ENCODE measurements at regions not wholly inside any gene's neighbourhood (a gene's known extent, or its start where the extent isn't known, plus 50 kb on each side); places are given as distances from the start of the nearest gene placed in this dataset.

GRCh38 chr2:75367401-75367800 is 168.1 kb upstream of the TACR1 start:
- no peak for DNase-seq (ENCODE audit: low read depth)
- CTCF ChIA-PET: interaction anchor here (1.2 kb wide), 1 partner anchor 458 kb away, joined by 3 read pairs; no protein-coding TSS in a partner anchor
- Histone ChIP-seq H3K4me3 (ENCODE audit: low read depth, low read length) (no peak overlapping the region), H3K27me3 (ENCODE audit: control insufficient read depth, insufficient read depth, low read length) (no peaks in the 10 kb centered on the region), H3K36me3 (ENCODE audit: control insufficient read depth, insufficient read depth, low read length) (no peaks in the 10 kb centered on the region)
- no peak for TF ChIP-seq CTCF (IDR thresholded peaks at IDR 0.05; ENCODE audit: insufficient read depth, low read depth, low read length)
- POLR2A ChIA-PET: no interaction called here

GRCh38 chr2:75361486-75361885 is 162.2 kb upstream of the TACR1 start:
- Histone ChIP-seq H3K4me3 (ENCODE audit: low read depth, low read length) (no peak overlapping the region), H3K36me3 (ENCODE audit: control insufficient read depth, insufficient read depth, low read length) (no peaks in the 10 kb centered on the region), H3K27me3 (ENCODE audit: control insufficient read depth, insufficient read depth, low read length) (no peaks in the 10 kb centered on the region)
- POLR2A ChIA-PET: no interaction called here
- TF ChIP-seq CTCF (IDR thresholded peaks at IDR 0.05; ENCODE audit: insufficient read depth, low read depth, low read length): no peak
- no peak for DNase-seq (ENCODE audit: low read depth)
- CTCF ChIA-PET: no interaction called here

DNA sequence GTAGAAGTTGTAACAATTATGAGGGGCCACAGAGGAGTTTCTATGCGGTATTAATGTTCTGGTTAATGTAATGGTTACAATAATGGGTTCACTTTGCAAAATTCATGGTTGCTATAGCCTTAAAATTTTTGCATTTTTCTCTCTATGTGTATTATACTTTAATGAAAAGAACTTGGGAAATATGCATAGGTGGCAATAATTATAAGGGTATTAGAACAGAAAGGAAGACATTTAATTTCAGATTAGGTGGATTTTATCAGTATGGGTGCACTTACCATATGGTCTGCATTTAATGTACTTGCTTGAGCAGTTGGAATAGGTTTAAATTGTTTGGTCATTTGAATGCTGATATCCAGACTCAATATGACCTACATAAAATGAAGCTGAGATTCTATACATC is 161.6 kb upstream of the TACR1 start:
- Histone ChIP-seq H3K27me3 (ENCODE audit: control insufficient read depth, insufficient read depth, low read length) (no peaks in the 10 kb centered on the region), H3K36me3 (ENCODE audit: control insufficient read depth, insufficient read depth, low read length) (no peaks in the 10 kb centered on the region), H3K4me3 (ENCODE audit: low read depth, low read length) (no peak overlapping the region)
- no peak for DNase-seq (ENCODE audit: low read depth)
- POLR2A ChIA-PET: no interaction called here
- TF ChIP-seq CTCF (IDR thresholded peaks at IDR 0.05; ENCODE audit: insufficient read depth, low read depth, low read length): no peak
- CTCF ChIA-PET: no interaction called here

GRCh38 chr2:75356865-75357264 is 157.5 kb upstream of the TACR1 start:
- Histone ChIP-seq H3K4me3 (ENCODE audit: low read depth, low read length) (no peak overlapping the region), H3K36me3 (ENCODE audit: control insufficient read depth, insufficient read depth, low read length) (no peaks in the 10 kb centered on the region), H3K27me3 (ENCODE audit: control insufficient read depth, insufficient read depth, low read length) (no peaks in the 10 kb centered on the region)
- TF ChIP-seq CTCF (IDR thresholded peaks at IDR 0.05; ENCODE audit: insufficient read depth, low read depth, low read length): no peak
- POLR2A ChIA-PET: no interaction called here
- no peak for DNase-seq (ENCODE audit: low read depth)
- CTCF ChIA-PET: no interaction called here

GRCh38 chr2:75353131-75353530 is 153.8 kb upstream of the TACR1 start:
- TF ChIP-seq CTCF (IDR thresholded peaks at IDR 0.05; ENCODE audit: insufficient read depth, low read depth, low read length): no peak
- DNase-seq (ENCODE audit: low read depth): no peak
- CTCF ChIA-PET: no interaction called here
- POLR2A ChIA-PET: no interaction called here
- H3K27me3 ChIP-seq (ENCODE audit: control insufficient read depth, insufficient read depth, low read length): no peaks in the 10 kb centered on the region
- H3K4me3 ChIP-seq (ENCODE audit: low read depth, low read length): no peak overlapping the region
- H3K36me3 ChIP-seq (ENCODE audit: control insufficient read depth, insufficient read depth, low read length): no peaks in the 10 kb centered on the region
